K562 (cell line): ENCODE measurements at regions not wholly inside any gene's neighbourhood (a gene's known extent, or its start where the extent isn't known, plus 50 kb on each side); places are given as distances from the start of the nearest gene placed in this dataset.

Source experiments
- ATAC-seq: fragments of 200-7000 bp; cut with Tn5 transposase; 3 replicates; pipeline ENCODE4 v1.9.1; 2020; ENCODE audit warnings: moderate library complexity
- BruUV-seq: library from RNA; stranded (reverse); fragments of 400-500 nt; replicated peaks from 2 replicates; lab custom pipeline; 2021; lab: Mats Ljungman, UMichigan
- CTCF ChIA-PET: fragments of 300-600 bp; formaldehyde crosslinking; extraction: SDS; loops from one replicate; lab custom pipeline; 2021; ENCODE audit warnings: low intra/inter-chr PET ratio; lab: Yijun Ruan, JAX
- POLR2A ChIA-PET: fragments of 300-600, 350-650 bp; sonication (Branson Sonifier 250); formaldehyde crosslinking; extraction: SDS; loops from one replicate; lab custom pipeline; 2021; ENCODE audit warnings: antibody characterized with exemption, inconsistent platforms; lab: Yijun Ruan, JAX
- DNase-seq, 4 experiments: peaks; one replicate each; pipeline versions ENCODE4 v3.0.0 to v3.0.0-alpha.2; 2011 to 2018; ENCODE audit warnings: low spot score in 3 of 4, mixed read lengths in 3 of 4; ENCODE audit errors: extremely low read depth in 1 of 4
- FAIRE-seq: peaks from 2 replicates; lab custom pipeline; 2011; peaks lifted over from hg19 to GRCh38; lab: Jason Lieb, UNC
- H2AFZ ChIP-seq: 2 replicates; pipeline ENCODE4 v1.6.0; 2011; ENCODE audit warnings: low read depth, low read length, control low read depth, inconsistent platforms
- H3K27ac ChIP-seq: fragments of 200-600 bp; 3 replicates; pipeline ENCODE4 v1.8.0; 2011; ENCODE audit warnings: low read depth, mild to moderate bottlenecking, control low read depth, inconsistent platforms, low read length, moderate library complexity, mixed read lengths; ENCODE audit errors: extremely low read depth
- H3K27me3 ChIP-seq, 2 experiments: fragments of 300-600 bp in 1 of 2; 2 replicates in 1 of 2; 3 replicates in 1 of 2; pipeline versions ENCODE4 v1.6.0 to v1.8.0; 2011; ENCODE audit warnings: inconsistent platforms in 2 of 2, low read length in 2 of 2, mild to moderate bottlenecking in 1 of 2, mixed read lengths in 1 of 2, moderate library complexity in 1 of 2; ENCODE audit not compliant: control insufficient read depth in 2 of 2, insufficient read depth in 2 of 2
- H3K36me3 ChIP-seq: fragments of 300-600 bp; 3 replicates; pipeline ENCODE4 v1.8.0; 2011; ENCODE audit warnings: mild to moderate bottlenecking, low read length, inconsistent platforms; ENCODE audit not compliant: control insufficient read depth, insufficient read depth
- H3K4me1 ChIP-seq, 2 experiments: fragments of 200-600 bp in 1 of 2; replicated peaks in 1 of 2; 2 replicates in 1 of 2; 3 replicates in 1 of 2; pipeline versions ENCODE4 v1.5.1 to v1.8.0; 2011; ENCODE audit warnings: inconsistent platforms in 2 of 2, low read length in 2 of 2, mild to moderate bottlenecking in 1 of 2, mixed read lengths in 1 of 2, moderate library complexity in 1 of 2; ENCODE audit not compliant: control insufficient read depth in 2 of 2, insufficient read depth in 2 of 2
- H3K4me2 ChIP-seq: 2 replicates; pipeline ENCODE4 v1.6.1; 2011; ENCODE audit warnings: low read length, control low read depth, inconsistent platforms, mixed read lengths; ENCODE audit not compliant: insufficient read depth
- H3K4me3 ChIP-seq: fragments of 200-600 bp; sonication (generic), shearing (Covaris generic); 2 replicates; pipeline ENCODE4 v1.5.1; 2016; ENCODE audit warnings: control low read depth, inconsistent platforms
- H3K79me2 ChIP-seq: fragments of 200-600 bp; 3 replicates; pipeline ENCODE4 v1.8.0; 2011; ENCODE audit warnings: low read length, inconsistent platforms; ENCODE audit not compliant: control insufficient read depth, insufficient read depth
- H3K9ac ChIP-seq, 2 experiments: 2 replicates each; pipeline versions ENCODE4 v1.6.0 to v1.6.1; 2011; ENCODE audit warnings: low read depth in 2 of 2, low read length in 2 of 2, control low read depth in 1 of 2, inconsistent platforms in 1 of 2, mild to moderate bottlenecking in 1 of 2, mixed read lengths in 1 of 2; ENCODE audit not compliant: insufficient read depth in 1 of 2
- H3K9me1 ChIP-seq: one replicate; pipeline ENCODE4 v1.6.0; 2011; ENCODE audit warnings: inconsistent platforms, mild to moderate bottlenecking, low read length, moderate library complexity; ENCODE audit not compliant: control insufficient read depth, insufficient read depth
- H3K9me3 ChIP-seq: replicated peaks from 2 replicates; pipeline ENCODE4 v1.5.1; 2011; ENCODE audit warnings: low read depth, low read length, inconsistent platforms; ENCODE audit not compliant: control insufficient read depth, insufficient read depth
- H4K20me1 ChIP-seq: replicated peaks from 2 replicates; pipeline ENCODE4 v1.6.1; 2011; ENCODE audit warnings: low read length, inconsistent platforms, mixed read lengths; ENCODE audit not compliant: control insufficient read depth, insufficient read depth
- GATA2 ChIP-seq: sonication (generic); formaldehyde crosslinking; IDR thresholded peaks from 2 replicates; pipeline ENCODE4 v1.4.0; 2020; ENCODE audit warnings: mild to moderate bottlenecking, missing genetic modification reagents
- HDAC3 ChIP-seq: fragments of 450-650 bp; IDR thresholded peaks from 2 replicates; pipeline ENCODE4 v1.6.1; 2018; ENCODE audit warnings: borderline replicate concordance, mild to moderate bottlenecking, moderate library complexity; ENCODE audit not compliant: partially characterized antibody
- IRF2 ChIP-seq: sonication (generic); formaldehyde crosslinking; IDR thresholded peaks from 2 replicates; pipeline ENCODE4 v1.8.1; 2022; ENCODE audit warnings: mild to moderate bottlenecking, missing genetic modification reagents
- KAT8 ChIP-seq: fragments of 450-650 bp; IDR thresholded peaks from 2 replicates; pipeline ENCODE4 v1.6.1; 2016; ENCODE audit warnings: low read depth, mild to moderate bottlenecking
- KLF10 ChIP-seq: fragments of 250-450 bp; sonication (Bioruptor Pico); IDR thresholded peaks from 2 replicates; pipeline ENCODE4 v1.6.1; 2021; ENCODE audit warnings: matching md5 sums
- MYBL2 ChIP-seq, 2 experiments: fragments of 450-650 bp in 1 of 2; sonication (generic) in 1 of 2; formaldehyde crosslinking in 1 of 2; IDR thresholded peaks; 2 replicates each; pipeline versions ENCODE4 v1.6.1 to v1.8.1; 2017 to 2022; ENCODE audit warnings: borderline replicate concordance in 1 of 2, inconsistent platforms in 1 of 2, low read depth in 1 of 2, mild to moderate bottlenecking in 1 of 2, missing genetic modification reagents in 1 of 2, moderate library complexity in 1 of 2
- SMC3 ChIP-seq: conservative IDR thresholded peaks from 2 replicates; pipeline ENCODE4 v1.6.1; 2011; ENCODE audit warnings: low read depth, low read length, improper control_type of control experiment; ENCODE audit not compliant: insufficient read depth
- ZKSCAN1 ChIP-seq: fragments of 150-350 bp; IDR thresholded peaks from 2 replicates; pipeline ENCODE4 v1.6.1; 2016; ENCODE audit warnings: low read depth, low read length
- ZNF311 ChIP-seq: fragments of 250-450 bp; sonication (Bioruptor Pico); IDR thresholded peaks from 2 replicates; pipeline ENCODE4 v1.4.0; 2020; ENCODE audit warnings: mild to moderate bottlenecking, moderate library complexity
- WGBS: fragments of 100-300 bp; shearing (Covaris generic); methylation state at CpG from one replicate; pipeline ENCODE4 v1.1.6; 2016; ENCODE audit warnings: low coverage, mixed read lengths; ENCODE audit not compliant: insufficient coverage; ENCODE audit errors: missing lambda C conversion rate; 5-methylcytosine and 5-hydroxymethylcytosine counted together
- in situ Hi-C: fragments of 300-500 bp; cut with MboI; formaldehyde crosslinking; loops from 4 replicates; pipeline ENCODE4 v1.15.0; 2018; ENCODE audit warnings: inconsistent platforms, mixed read lengths
- intact Hi-C: fragments of 100-400 bp; cut with micrococcal nuclease; formaldehyde crosslinking; loops from 2 replicates; pipeline ENCODE4 v1.14.2; 2022
- TF ChIP-seq, protein P1 (sequence below): fragments of 250-450 bp; sonication (Bioruptor Pico); IDR thresholded peaks from 2 replicates; pipeline ENCODE4 v1.5.0; 2021
- TF ChIP-seq, protein P2 (sequence below): fragments of 450-650 bp; formaldehyde crosslinking; IDR thresholded peaks from 2 replicates; pipeline ENCODE4 v1.4.0; 2022; ENCODE audit warnings: missing genetic modification characterization

DNA sequence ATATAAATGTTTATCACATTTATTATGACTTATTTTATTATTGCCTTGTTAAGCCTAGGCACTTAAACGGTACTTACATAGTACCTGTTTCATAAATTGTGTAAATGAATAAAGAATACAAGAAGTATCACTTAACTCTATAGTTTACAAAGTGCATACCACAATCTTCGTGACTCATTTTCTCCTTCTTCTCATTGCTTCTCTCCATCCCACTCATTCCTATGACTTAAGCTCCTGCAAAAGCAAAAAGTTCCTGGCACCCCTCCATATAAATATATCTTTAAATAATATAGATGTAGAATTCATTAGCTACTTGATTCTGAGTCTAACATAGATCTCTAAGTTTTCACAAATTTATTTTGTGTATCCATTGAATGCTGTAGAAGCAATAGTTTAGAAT is 1382.0 kb upstream of the CELF2 start:
- in situ Hi-C loops: no loop called here
- FAIRE-seq (no peak), ATAC-seq (no peak), DNase-seq (no peak)
- Histone ChIP-seq H3K36me3 (no peaks in the 10 kb centered on the region), H3K4me1 (no peaks in the 10 kb centered on the region), H4K20me1 (no peaks in the 10 kb centered on the region), H3K9me1 (no peaks in the 10 kb centered on the region), H2AFZ (no peak overlapping the region), H3K27ac (no peak overlapping the region), H3K9me3 (0 out of 2 replicates have a peak, but pooled peaks cover 1% of the 10 kb centered on the region), H3K27me3 (no peaks in the 10 kb centered on the region), H3K79me2 (no peaks in the 10 kb centered on the region), H3K4me2 (no peak overlapping the region), H3K9ac (no peak overlapping the region), H3K4me3 (no peak overlapping the region)
- 0% methylated on average over 2 of the region's 2 CpGs for WGBS
- intact Hi-C loops: no loop called here
- no peak for TF ChIP-seq KLF10 (CRISPR knock-in tag)
- TF ChIP-seq HDAC3: no peak
- TF ChIP-seq KAT8: no peak
- TF ChIP-seq, protein P1, sequence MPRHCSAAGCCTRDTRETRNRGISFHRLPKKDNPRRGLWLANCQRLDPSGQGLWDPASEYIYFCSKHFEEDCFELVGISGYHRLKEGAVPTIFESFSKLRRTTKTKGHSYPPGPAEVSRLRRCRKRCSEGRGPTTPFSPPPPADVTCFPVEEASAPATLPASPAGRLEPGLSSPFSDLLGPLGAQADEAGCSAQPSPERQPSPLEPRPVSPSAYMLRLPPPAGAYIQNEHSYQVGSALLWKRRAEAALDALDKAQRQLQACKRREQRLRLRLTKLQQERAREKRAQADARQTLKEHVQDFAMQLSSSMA (CRISPR knock-in tag): no peak
- no peak for TF ChIP-seq GATA2 (CRISPR knock-in tag)
- no peak for TF ChIP-seq SMC3
- TF ChIP-seq, protein P2, sequence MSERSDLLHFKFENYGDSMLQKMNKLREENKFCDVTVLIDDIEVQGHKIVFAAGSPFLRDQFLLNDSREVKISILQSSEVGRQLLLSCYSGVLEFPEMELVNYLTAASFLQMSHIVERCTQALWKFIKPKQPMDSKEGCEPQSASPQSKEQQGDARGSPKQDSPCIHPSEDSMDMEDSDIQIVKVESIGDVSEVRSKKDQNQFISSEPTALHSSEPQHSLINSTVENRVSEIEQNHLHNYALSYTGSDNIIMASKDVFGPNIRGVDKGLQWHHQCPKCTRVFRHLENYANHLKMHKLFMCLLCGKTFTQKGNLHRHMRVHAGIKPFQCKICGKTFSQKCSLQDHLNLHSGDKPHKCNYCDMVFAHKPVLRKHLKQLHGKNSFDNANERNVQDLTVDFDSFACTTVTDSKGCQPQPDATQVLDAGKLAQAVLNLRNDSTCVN (CRISPR knock-in tag): no peak
- TF ChIP-seq ZNF311: no peak
- no peak for TF ChIP-seq MYBL2 (IDR thresholded peaks at IDR 0.05; ENCODE audit: low read depth)
- no peak for TF ChIP-seq MYBL2 (CRISPR knock-in tag; IDR thresholded peaks at IDR 0.05; ENCODE audit: borderline replicate concordance)
- no peak for TF ChIP-seq ZKSCAN1
- no peak for TF ChIP-seq IRF2 (CRISPR knock-in tag)
- POLR2A ChIA-PET: no interaction called here
- CTCF ChIA-PET: no interaction called here
- BruUV-seq: no TSS peak
